ENCODE measurements at regions not wholly inside any gene's neighbourhood (a gene's known extent, or its start where the extent isn't known, plus 50 kb on each side); places are given as distances from the start of the nearest gene placed in this dataset.

- POLR2A ChIA-PET (ENCODE audit: low non-redundant PET): no interaction called here
These were observed 470.1 kb upstream of the HS6ST1 start for GRCh38 chr2:128788636-128789220.

GRCh38 chr2:128789221-128789620 is 470.6 kb upstream of the HS6ST1 start:
- intact Hi-C loops (cut with micrococcal nuclease; ENCODE audit: unreplicated experiment): no loop called here
- H3K4me1 ChIP-seq (ENCODE audit: insufficient read depth, low read length, poor library complexity, severe bottlenecking): peaks cover 16% of the 10 kb centered on the region
- CTCF ChIA-PET: no interaction called here
- no peak overlapping the region for H3K4me3 ChIP-seq (ENCODE audit: low read depth, low read length, poor library complexity, severe bottlenecking)
- no peaks in the 10 kb centered on the region for H3K27me3 ChIP-seq (replicated peaks; ENCODE audit: insufficient read depth, low read depth, low read length, poor library complexity)
- TF ChIP-seq, protein P1, sequence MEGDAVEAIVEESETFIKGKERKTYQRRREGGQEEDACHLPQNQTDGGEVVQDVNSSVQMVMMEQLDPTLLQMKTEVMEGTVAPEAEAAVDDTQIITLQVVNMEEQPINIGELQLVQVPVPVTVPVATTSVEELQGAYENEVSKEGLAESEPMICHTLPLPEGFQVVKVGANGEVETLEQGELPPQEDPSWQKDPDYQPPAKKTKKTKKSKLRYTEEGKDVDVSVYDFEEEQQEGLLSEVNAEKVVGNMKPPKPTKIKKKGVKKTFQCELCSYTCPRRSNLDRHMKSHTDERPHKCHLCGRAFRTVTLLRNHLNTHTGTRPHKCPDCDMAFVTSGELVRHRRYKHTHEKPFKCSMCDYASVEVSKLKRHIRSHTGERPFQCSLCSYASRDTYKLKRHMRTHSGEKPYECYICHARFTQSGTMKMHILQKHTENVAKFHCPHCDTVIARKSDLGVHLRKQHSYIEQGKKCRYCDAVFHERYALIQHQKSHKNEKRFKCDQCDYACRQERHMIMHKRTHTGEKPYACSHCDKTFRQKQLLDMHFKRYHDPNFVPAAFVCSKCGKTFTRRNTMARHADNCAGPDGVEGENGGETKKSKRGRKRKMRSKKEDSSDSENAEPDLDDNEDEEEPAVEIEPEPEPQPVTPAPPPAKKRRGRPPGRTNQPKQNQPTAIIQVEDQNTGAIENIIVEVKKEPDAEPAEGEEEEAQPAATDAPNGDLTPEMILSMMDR (conservative IDR thresholded peaks at IDR 0.05; ENCODE audit: low read depth, low read length): no peak
- no peak for TF ChIP-seq EZH2 (IDR thresholded peaks at IDR 0.05; ENCODE audit: borderline replicate concordance, low read depth, low read length, poor library complexity, severe bottlenecking)
- H3K9me3 ChIP-seq (ENCODE audit: low read depth, low read length, poor library complexity, severe bottlenecking): no peaks in the 10 kb centered on the region
- no peak overlapping the region for H3K27ac ChIP-seq (ENCODE audit: low read depth, low read length, poor library complexity, severe bottlenecking)
- no TSS peak for BruUV-seq (replicated peaks)
- H3K36me3 ChIP-seq (ENCODE audit: insufficient read depth, low read length, poor library complexity, severe bottlenecking): no peaks in the 10 kb centered on the region
- POLR2A ChIA-PET (ENCODE audit: low non-redundant PET): no interaction called here
- DNase-seq (ENCODE audit: low spot score): no peak

More at GRCh38 chr2:128788636-128789220, 470.1 kb upstream of the HS6ST1 start:
- no peak overlapping the region for H3K27ac ChIP-seq (ENCODE audit: low read depth, low read length, poor library complexity, severe bottlenecking)
- CTCF ChIA-PET: no interaction called here
- no peak overlapping the region for H3K4me3 ChIP-seq (ENCODE audit: low read depth, low read length, poor library complexity, severe bottlenecking)
- H3K9me3 ChIP-seq (ENCODE audit: low read depth, low read length, poor library complexity, severe bottlenecking): no peaks in the 10 kb centered on the region
- BruUV-seq (replicated peaks): no TSS peak
- no peaks in the 10 kb centered on the region for H3K36me3 ChIP-seq (ENCODE audit: insufficient read depth, low read length, poor library complexity, severe bottlenecking)
- no peaks in the 10 kb centered on the region for H3K27me3 ChIP-seq (replicated peaks; ENCODE audit: insufficient read depth, low read depth, low read length, poor library complexity)
- peaks cover 16% of the 10 kb centered on the region for H3K4me1 ChIP-seq (ENCODE audit: insufficient read depth, low read length, poor library complexity, severe bottlenecking)
- no peak for DNase-seq (ENCODE audit: low spot score)
- TF ChIP-seq EZH2 (IDR thresholded peaks at IDR 0.05; ENCODE audit: borderline replicate concordance, low read depth, low read length, poor library complexity, severe bottlenecking): no peak
- TF ChIP-seq, protein P1 (conservative IDR thresholded peaks at IDR 0.05; ENCODE audit: low read depth, low read length): no peak
- intact Hi-C loops (cut with micrococcal nuclease; ENCODE audit: unreplicated experiment): no loop called here

GRCh38 chr2:128789776-128790455 is 471.2 kb upstream of the HS6ST1 start:
- CTCF ChIA-PET: no interaction called here

More at GRCh38 chr2:128789776-128790455, 471.2 kb upstream of the HS6ST1 start:
- TF ChIP-seq EZH2 (IDR thresholded peaks at IDR 0.05; ENCODE audit: borderline replicate concordance, low read depth, low read length, poor library complexity, severe bottlenecking): no peak
- TF ChIP-seq, protein P1 (conservative IDR thresholded peaks at IDR 0.05; ENCODE audit: low read depth, low read length): no peak
- no peaks in the 10 kb centered on the region for H3K36me3 ChIP-seq (ENCODE audit: insufficient read depth, low read length, poor library complexity, severe bottlenecking)
- BruUV-seq (replicated peaks): no TSS peak
- H3K27me3 ChIP-seq (replicated peaks; ENCODE audit: insufficient read depth, low read depth, low read length, poor library complexity): no peaks in the 10 kb centered on the region
- intact Hi-C loops (cut with micrococcal nuclease; ENCODE audit: unreplicated experiment): no loop called here
- no peak for DNase-seq (ENCODE audit: low spot score)
- no peak overlapping the region for H3K4me3 ChIP-seq (ENCODE audit: low read depth, low read length, poor library complexity, severe bottlenecking)
- H3K4me1 ChIP-seq (ENCODE audit: insufficient read depth, low read length, poor library complexity, severe bottlenecking): peaks cover 15% of the 10 kb centered on the region
- H3K9me3 ChIP-seq (ENCODE audit: low read depth, low read length, poor library complexity, severe bottlenecking): no peaks in the 10 kb centered on the region
- POLR2A ChIA-PET (ENCODE audit: low non-redundant PET): no interaction called here
- no peak overlapping the region for H3K27ac ChIP-seq (ENCODE audit: low read depth, low read length, poor library complexity, severe bottlenecking)

All from A673 (cell line).